ENCODE measurements at regions not wholly inside any gene's neighbourhood (a gene's known extent, or its start where the extent isn't known, plus 50 kb on each side); places are given as distances from the start of the nearest gene placed in this dataset.

GRCh38 chr9:12266758-12267157 is 426.4 kb upstream of the TYRP1 start:
- TF ChIP-seq EZH2 (IDR thresholded peaks at IDR 0.05; ENCODE audit: low read length, unreplicated experiment) (no peak), CTCF (conservative IDR thresholded peaks at IDR 0.05; ENCODE audit: low read depth, low read length) (no peak), EZH2phosphoT487 (IDR thresholded peaks at IDR 0.05; ENCODE audit: borderline replicate concordance, low read length) (no peak)
